Upper lobe of right lung (tissue), 1 donor: ENCODE measurements at regions not wholly inside any gene's neighbourhood (a gene's known extent, or its start where the extent isn't known, plus 50 kb on each side); places are given as distances from the start of the nearest gene placed in this dataset.
A peak's percentile ranks its signal among the peaks of the same experiment; 100 is the strongest.

Experiments used
- ATAC-seq: fragments of 200-7000 bp; cut with Tn5 transposase; one replicate; pipeline ENCODE4 v1.9.1; 2020; ENCODE audit warnings: mild to moderate bottlenecking, moderate library complexity
- DNase-seq: peaks from one replicate; pipeline ENCODE4 v3.0.0-alpha.2; 2020
- H3K27ac ChIP-seq: fragments of 200-600 bp; one replicate; pipeline ENCODE4 v1.8.0; 2022
- H3K27me3 ChIP-seq: fragments of 200-600 bp; one replicate; pipeline ENCODE4 v1.8.0; 2022; ENCODE audit warnings: mild to moderate bottlenecking
- H3K36me3 ChIP-seq: fragments of 200-600 bp; one replicate; pipeline ENCODE4 v1.8.0; 2022
- H3K4me1 ChIP-seq: fragments of 200-600 bp; one replicate; pipeline ENCODE4 v1.8.0; 2022
- H3K4me3 ChIP-seq: fragments of 200-600 bp; one replicate; pipeline ENCODE4 v1.8.0; 2022; ENCODE audit warnings: mild to moderate bottlenecking
- H3K9me3 ChIP-seq: fragments of 200-600 bp; one replicate; pipeline ENCODE4 v1.8.0; 2022
- intact Hi-C: fragments of 100-400 bp; cut with DNase I; formaldehyde crosslinking; loops from one replicate; pipeline ENCODE4 v1.11.0; 2022
- TF ChIP-seq, protein P1 (sequence below): fragments of 200-600 bp; IDR thresholded peaks from one replicate; pipeline ENCODE4 v1.8.0; 2022; ENCODE audit warnings: antibody characterized with exemption
- donor health status: DM: no; HTN: yes; CAD: no; lungs with severe emphysema.

DNA sequence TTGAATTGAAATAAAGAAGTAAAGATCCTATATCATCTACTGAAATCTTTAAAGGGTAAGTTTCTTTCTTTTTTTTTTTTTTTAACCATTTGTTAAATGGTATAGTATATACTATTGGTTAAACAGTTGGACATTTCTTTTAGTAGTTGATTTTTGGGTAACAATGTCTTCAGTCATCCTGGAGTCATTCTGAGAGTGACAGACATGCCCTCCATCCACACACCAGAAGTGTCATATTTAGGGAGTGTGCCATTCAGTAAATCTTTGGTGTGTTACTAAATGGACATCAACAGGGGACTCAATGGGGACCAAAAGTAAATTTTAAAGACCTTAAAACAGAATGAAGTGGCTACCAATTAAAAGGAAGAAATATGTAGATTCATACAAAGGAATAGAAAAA is 50.8 kb upstream of the SLC39A10 start:
- H3K36me3 ChIP-seq, result no peaks in the 10 kb centered on the region
- intact Hi-C loops, result no loop called here
- peaks cover 8% of the 10 kb centered on the region for H3K4me1 ChIP-seq
- ATAC-seq (no peak), DNase-seq (no peak)
- H3K27me3 ChIP-seq, result no peaks in the 10 kb centered on the region
- H3K9me3 ChIP-seq, result no peaks in the 10 kb centered on the region
- H3K27ac ChIP-seq, result no peak overlapping the region
- H3K4me3 ChIP-seq, result no peak overlapping the region
- TF ChIP-seq, protein P1, sequence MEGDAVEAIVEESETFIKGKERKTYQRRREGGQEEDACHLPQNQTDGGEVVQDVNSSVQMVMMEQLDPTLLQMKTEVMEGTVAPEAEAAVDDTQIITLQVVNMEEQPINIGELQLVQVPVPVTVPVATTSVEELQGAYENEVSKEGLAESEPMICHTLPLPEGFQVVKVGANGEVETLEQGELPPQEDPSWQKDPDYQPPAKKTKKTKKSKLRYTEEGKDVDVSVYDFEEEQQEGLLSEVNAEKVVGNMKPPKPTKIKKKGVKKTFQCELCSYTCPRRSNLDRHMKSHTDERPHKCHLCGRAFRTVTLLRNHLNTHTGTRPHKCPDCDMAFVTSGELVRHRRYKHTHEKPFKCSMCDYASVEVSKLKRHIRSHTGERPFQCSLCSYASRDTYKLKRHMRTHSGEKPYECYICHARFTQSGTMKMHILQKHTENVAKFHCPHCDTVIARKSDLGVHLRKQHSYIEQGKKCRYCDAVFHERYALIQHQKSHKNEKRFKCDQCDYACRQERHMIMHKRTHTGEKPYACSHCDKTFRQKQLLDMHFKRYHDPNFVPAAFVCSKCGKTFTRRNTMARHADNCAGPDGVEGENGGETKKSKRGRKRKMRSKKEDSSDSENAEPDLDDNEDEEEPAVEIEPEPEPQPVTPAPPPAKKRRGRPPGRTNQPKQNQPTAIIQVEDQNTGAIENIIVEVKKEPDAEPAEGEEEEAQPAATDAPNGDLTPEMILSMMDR, result no peak

DNA sequence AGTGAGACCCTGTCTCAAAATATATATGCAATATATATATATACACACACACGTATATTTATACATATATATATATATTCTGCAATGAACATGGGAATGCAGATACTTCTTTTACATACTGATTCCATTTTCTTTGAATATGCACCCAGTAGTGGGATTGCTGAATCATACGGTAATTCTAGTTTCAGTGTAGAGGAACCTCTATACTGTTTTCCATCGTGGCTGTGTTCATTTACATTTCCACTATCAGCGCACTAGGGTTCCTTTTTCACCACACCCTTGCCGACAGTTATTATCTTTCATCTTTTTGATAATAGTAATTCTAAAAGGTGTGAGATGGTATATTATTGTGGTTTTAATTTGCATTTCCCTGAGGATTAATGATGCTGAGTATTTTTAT is 52.3 kb upstream of the SLC39A10 start:
- DNase-seq (no peak), ATAC-seq (no peak)
- H3K27me3 ChIP-seq, result no peaks in the 10 kb centered on the region
- intact Hi-C loops, result no loop called here
- H3K4me1 ChIP-seq, result peaks cover 12% of the 10 kb centered on the region
- no peak overlapping the region for H3K4me3 ChIP-seq
- no peaks in the 10 kb centered on the region for H3K36me3 ChIP-seq
- no peaks in the 10 kb centered on the region for H3K9me3 ChIP-seq
- H3K27ac ChIP-seq, result no peak overlapping the region
- TF ChIP-seq, protein P1, result no peak

DNA sequence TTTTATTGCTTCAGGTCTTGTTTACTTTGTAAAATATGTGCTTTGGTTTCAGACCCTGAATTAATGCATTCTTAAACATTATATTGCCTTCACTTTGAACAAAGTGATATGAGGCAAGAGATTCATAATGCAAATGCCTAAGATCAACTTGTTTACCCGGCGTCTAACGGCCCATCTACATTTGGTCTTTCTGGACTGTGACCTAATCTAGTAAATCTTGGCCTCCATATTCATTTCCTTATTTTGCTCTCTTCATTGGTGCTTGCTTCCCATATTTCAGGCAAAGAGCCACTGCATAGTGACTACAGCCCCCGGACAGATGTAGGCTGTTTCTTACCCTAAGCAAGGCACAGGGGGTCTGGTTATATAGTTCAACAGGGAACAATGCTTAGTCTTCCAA is 53.0 kb upstream of the SLC39A10 start:
- peak; percentile 43 for ATAC-seq
- H3K27ac ChIP-seq, result no peak overlapping the region
- no peaks in the 10 kb centered on the region for H3K9me3 ChIP-seq
- DNase-seq, result no peak
- intact Hi-C loops, result no loop called here
- H3K4me3 ChIP-seq, result no peak overlapping the region
- H3K36me3 ChIP-seq, result no peaks in the 10 kb centered on the region
- H3K4me1 ChIP-seq, result peaks cover 8% of the 10 kb centered on the region
- H3K27me3 ChIP-seq, result no peaks in the 10 kb centered on the region
- TF ChIP-seq, protein P1, result no peak

DNA sequence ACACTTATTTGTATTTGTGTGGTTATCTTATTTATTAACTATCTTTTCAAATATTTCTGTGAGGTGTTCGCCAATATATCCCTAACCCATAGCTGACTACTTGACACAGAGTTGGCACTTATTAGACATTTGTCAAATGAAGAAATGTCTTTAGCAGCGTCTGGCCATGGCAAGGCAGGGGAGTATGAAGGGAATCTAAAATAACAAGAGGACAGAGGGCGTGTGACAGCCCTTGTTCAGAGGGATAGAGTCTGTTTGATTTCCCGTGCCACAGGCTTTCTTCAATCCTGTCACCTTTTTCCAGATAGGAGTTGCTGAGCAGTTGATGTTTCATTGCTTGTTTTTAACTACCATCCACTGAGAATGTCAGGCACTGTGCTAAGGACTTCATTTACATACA is 53.6 kb upstream of the SLC39A10 start:
- H3K9me3 ChIP-seq, result no peaks in the 10 kb centered on the region
- DNase-seq, result no peak
- no peaks in the 10 kb centered on the region for H3K27me3 ChIP-seq
- H3K4me3 ChIP-seq, result no peak overlapping the region
- TF ChIP-seq, protein P1, result no peak
- no peaks in the 10 kb centered on the region for H3K36me3 ChIP-seq
- peaks cover 7% of the 10 kb centered on the region for H3K4me1 ChIP-seq
- H3K27ac ChIP-seq, result no peak overlapping the region
- ATAC-seq, result no peak
- intact Hi-C loops, result no loop called here

DNA sequence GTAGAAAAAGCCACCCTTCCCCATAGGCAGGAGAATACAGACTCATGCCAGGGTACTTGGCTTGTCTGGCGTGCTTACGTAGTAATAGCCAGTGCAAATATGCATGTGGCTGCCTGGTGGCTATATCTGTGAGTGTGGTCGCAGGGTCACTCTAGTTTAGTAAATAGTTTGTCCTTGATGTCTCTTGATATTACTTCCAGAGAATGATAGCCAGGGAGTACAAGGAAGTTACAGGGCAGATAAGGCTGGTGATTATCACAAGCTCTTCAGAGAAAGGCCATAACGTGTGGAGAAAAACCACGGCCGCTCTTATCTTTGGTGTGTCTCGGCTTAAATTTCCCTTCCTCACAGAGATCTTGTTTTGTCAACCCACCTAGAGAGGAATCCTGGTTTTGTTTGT is 54.3 kb upstream of the SLC39A10 start:
- DNase-seq, result no peak
- H3K36me3 ChIP-seq, result no peaks in the 10 kb centered on the region
- TF ChIP-seq, protein P1, result no peak
- peak; percentile 20 for ATAC-seq
- no peak overlapping the region for H3K4me3 ChIP-seq
- H3K27me3 ChIP-seq, result no peaks in the 10 kb centered on the region
- no peaks in the 10 kb centered on the region for H3K9me3 ChIP-seq
- intact Hi-C loops, result no loop called here
- peaks cover 7% of the 10 kb centered on the region for H3K4me1 ChIP-seq
- H3K27ac ChIP-seq, result no peak overlapping the region

DNA sequence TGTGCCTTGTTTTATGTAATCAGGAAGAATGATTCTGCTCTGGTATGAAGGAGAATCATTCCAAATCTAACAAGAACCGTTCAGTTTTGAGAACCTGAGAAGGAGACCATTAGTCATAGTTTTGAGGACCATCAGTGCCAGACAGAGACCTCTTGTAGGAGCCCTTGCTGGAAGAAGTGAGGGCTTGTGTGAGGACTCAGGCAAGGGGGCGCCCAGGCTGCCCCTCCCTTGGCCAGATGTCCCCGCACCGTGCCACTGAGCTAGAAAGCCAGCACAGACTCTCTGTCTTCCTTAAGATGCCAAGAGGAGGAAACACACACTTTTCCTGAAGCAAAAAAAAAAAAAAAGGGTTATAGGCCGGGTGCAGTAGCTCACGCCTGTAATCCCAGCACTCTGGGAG is 55.7 kb upstream of the SLC39A10 start:
- H3K4me1 ChIP-seq, result peaks cover 7% of the 10 kb centered on the region
- no peak overlapping the region for H3K4me3 ChIP-seq
- no peak overlapping the region for H3K27ac ChIP-seq
- TF ChIP-seq, protein P1, result no peak
- no peak for DNase-seq
- H3K36me3 ChIP-seq, result no peaks in the 10 kb centered on the region
- H3K27me3 ChIP-seq, result no peaks in the 10 kb centered on the region
- H3K9me3 ChIP-seq, result no peaks in the 10 kb centered on the region
- ATAC-seq, result peak; percentile 68
- intact Hi-C loops, result no loop called here
